MCF 10A (cell line): ENCODE measurements at regions not wholly inside any gene's neighbourhood (a gene's known extent, or its start where the extent isn't known, plus 50 kb on each side); places are given as distances from the start of the nearest gene placed in this dataset.

ENCODE experiments used
- BruUV-seq: library from RNA; stranded (reverse); fragments of 400-500 nt; replicated peaks from 2 replicates; lab custom pipeline; 2021; lab: Mats Ljungman, UMichigan
- CTCF ChIA-PET: fragments of 300-600 bp; sonication (Branson Sonifier 250); formaldehyde crosslinking; extraction: SDS; loops from one replicate; lab custom pipeline; 2021; ENCODE audit warnings: antibody characterized with exemption, inconsistent platforms; lab: Yijun Ruan, JAX
- POLR2A ChIA-PET: fragments of 300-600, 350-650 bp; sonication (Branson Sonifier 250); formaldehyde crosslinking; extraction: SDS; loops from one replicate; lab custom pipeline; 2020; ENCODE audit warnings: antibody characterized with exemption, inconsistent platforms; lab: Yijun Ruan, JAX
- DNase-seq: peaks from one replicate; pipeline ENCODE4 v3.0.0-alpha.2; 2018; ENCODE audit not compliant: unreplicated experiment
- H3K27ac Mint-ChIP-seq: one replicate; pipeline ENCODE4 v1.8.0; 2022; ENCODE audit warnings: mild to moderate bottlenecking, low read depth, mixed read lengths; ENCODE audit not compliant: unreplicated experiment
- H3K27me3 Mint-ChIP-seq: one replicate; pipeline ENCODE4 v1.8.0; 2022; ENCODE audit warnings: mixed read lengths; ENCODE audit not compliant: insufficient read depth, unreplicated experiment
- H3K36me3 Mint-ChIP-seq: one replicate; pipeline ENCODE4 v1.8.0; 2022; ENCODE audit warnings: mild to moderate bottlenecking, moderate library complexity, mixed read lengths; ENCODE audit not compliant: insufficient read depth, unreplicated experiment
- H3K4me1 Mint-ChIP-seq: one replicate; pipeline ENCODE4 v1.8.0; 2022; ENCODE audit warnings: mixed read lengths; ENCODE audit not compliant: insufficient read depth, unreplicated experiment
- H3K4me3 Mint-ChIP-seq: one replicate; pipeline ENCODE4 v1.8.0; 2022; ENCODE audit warnings: mild to moderate bottlenecking, moderate library complexity, mixed read lengths; ENCODE audit not compliant: unreplicated experiment
- H3K9me3 Mint-ChIP-seq: one replicate; pipeline ENCODE4 v1.8.0; 2022; ENCODE audit warnings: mixed read lengths; ENCODE audit not compliant: unreplicated experiment
- CTCF ChIP-seq: fragments of 200-600 bp; IDR thresholded peaks from one replicate; pipeline ENCODE4 v1.8.0; 2022; ENCODE audit warnings: antibody characterized with exemption, mild to moderate bottlenecking; ENCODE audit not compliant: unreplicated experiment
- intact Hi-C: fragments of 100-400 bp; cut with micrococcal nuclease; formaldehyde crosslinking; loops from 2 replicates; pipeline ENCODE4 v1.14.1; 2022

GRCh38 chrX:40816906-40817305 is 81.6 kb upstream of the MED14 start:
- ChIA-PET POLR2A (no interaction called here), CTCF (no interaction called here)
- Mint-ChIP-seq H3K36me3 (no peaks in the 10 kb centered on the region), H3K27me3 (peaks cover 57% of the 10 kb centered on the region), H3K27ac (no peak overlapping the region), H3K4me1 (no peaks in the 10 kb centered on the region), H3K4me3 (no peak overlapping the region), H3K9me3 (no peaks in the 10 kb centered on the region)
- no peak for TF ChIP-seq CTCF
- no peak for DNase-seq
- intact Hi-C loops, result no loop called here
- BruUV-seq, result no TSS peak

GRCh38 chrX:40818236-40818635 is 82.9 kb upstream of the MED14 start:
- no peaks in the 10 kb centered on the region for H3K4me1 Mint-ChIP-seq
- POLR2A ChIA-PET, result no interaction called here
- H3K27me3 Mint-ChIP-seq, result peaks cover 70% of the 10 kb centered on the region
- CTCF ChIA-PET, result interaction anchor here (0.7 kb wide), 1 partner anchor 9 kb away, joined by 3 read pairs; no protein-coding TSS in a partner anchor
- no peak overlapping the region for H3K27ac Mint-ChIP-seq
- no peaks in the 10 kb centered on the region for H3K36me3 Mint-ChIP-seq
- no peak overlapping the region for H3K4me3 Mint-ChIP-seq
- H3K9me3 Mint-ChIP-seq, result no peaks in the 10 kb centered on the region
- no peak for DNase-seq
- no TSS peak for BruUV-seq
- no peak for TF ChIP-seq CTCF
- intact Hi-C loops, result no loop called here

- no TSS peak for BruUV-seq
- Mint-ChIP-seq H3K4me3 (no peak overlapping the region), H3K36me3 (no peaks in the 10 kb centered on the region), H3K9me3 (no peaks in the 10 kb centered on the region), H3K27me3 (peaks cover 91% of the 10 kb centered on the region), H3K27ac (no peak overlapping the region), H3K4me1 (no peaks in the 10 kb centered on the region)
- intact Hi-C loops, result no loop called here
- no peak for DNase-seq
- TF ChIP-seq CTCF, result no peak
- POLR2A ChIA-PET, result no interaction called here
- CTCF ChIA-PET, result no interaction called here
These were observed 86.4 kb upstream of the MED14 start for GRCh38 chrX:40821780-40822179.

GRCh38 chrX:40827331-40827730 is 92.0 kb upstream of the MED14 start:
- H3K4me1 Mint-ChIP-seq, result no peaks in the 10 kb centered on the region
- no TSS peak for BruUV-seq
- no peak for TF ChIP-seq CTCF
- DNase-seq, result no peak
- no peak overlapping the region for H3K27ac Mint-ChIP-seq
- intact Hi-C loops, result no loop called here
- peaks cover 84% of the 10 kb centered on the region for H3K27me3 Mint-ChIP-seq
- ChIA-PET CTCF (interaction anchor here (1.2 kb wide), 1 partner anchor 9 kb away, joined by 3 read pairs; no protein-coding TSS in a partner anchor), POLR2A (interaction anchor here (0.8 kb wide), 1 partner anchor 14 kb away, joined by 5 read pairs; no protein-coding TSS in a partner anchor)
- no peak overlapping the region for H3K4me3 Mint-ChIP-seq
- H3K9me3 Mint-ChIP-seq, result no peaks in the 10 kb centered on the region
- no peaks in the 10 kb centered on the region for H3K36me3 Mint-ChIP-seq
